ENCODE measurements at regions not wholly inside any gene's neighbourhood (a gene's known extent, or its start where the extent isn't known, plus 50 kb on each side); places are given as distances from the start of the nearest gene placed in this dataset.

- DNase-seq (ENCODE audit: insufficient read length, low spot score) (no peak), FAIRE-seq (no peak)
- no peak for TF ChIP-seq POLR2A (IDR thresholded peaks at IDR 0.05; ENCODE audit: low read depth, low read length)
These were observed 409.6 kb upstream of the PKN2 start for GRCh38 chr1:88274431-88274830.

- no peak for TF ChIP-seq POLR2A (IDR thresholded peaks at IDR 0.05; ENCODE audit: low read depth, low read length)
- FAIRE-seq = no peak
- DNase-seq (ENCODE audit: insufficient read length, low spot score) = no peak
These were observed 408.7 kb upstream of the PKN2 start for GRCh38 chr1:88275259-88275862.

GRCh38 chr1:88276163-88276562, 407.9 kb upstream of the PKN2 start:
- DNase-seq (ENCODE audit: insufficient read length, low spot score) = peak; percentile 1
- FAIRE-seq = no peak
- TF ChIP-seq POLR2A (IDR thresholded peaks at IDR 0.05; ENCODE audit: low read depth, low read length) = no peak

- FAIRE-seq (no peak), DNase-seq (ENCODE audit: insufficient read length, low spot score) (no peak)
- TF ChIP-seq POLR2A (IDR thresholded peaks at IDR 0.05; ENCODE audit: low read depth, low read length) = no peak
These were observed 400.0 kb upstream of the PKN2 start for GRCh38 chr1:88284066-88284465.

GRCh38 chr1:88284666-88285366, 399.3 kb upstream of the PKN2 start:
- no peak for TF ChIP-seq POLR2A (IDR thresholded peaks at IDR 0.05; ENCODE audit: low read depth, low read length)
- DNase-seq (ENCODE audit: insufficient read length, low spot score) = no peak

GRCh38 chr1:88286716-88287115, 397.4 kb upstream of the PKN2 start:
- no peak for DNase-seq (ENCODE audit: insufficient read length, low spot score)
- TF ChIP-seq POLR2A (IDR thresholded peaks at IDR 0.05; ENCODE audit: low read depth, low read length) = no peak
- FAIRE-seq = no peak

More at GRCh38 chr1:88284666-88285366, 399.3 kb upstream of the PKN2 start:
- FAIRE-seq = no peak

GRCh38 chr1:88288571-88288970, 395.5 kb upstream of the PKN2 start:
- DNase-seq (ENCODE audit: insufficient read length, low spot score) = no peak
- TF ChIP-seq POLR2A (IDR thresholded peaks at IDR 0.05; ENCODE audit: low read depth, low read length) = no peak
- no peak for FAIRE-seq

- DNase-seq (ENCODE audit: insufficient read length, low spot score) (no peak), FAIRE-seq (no peak)
- no peak for TF ChIP-seq POLR2A (IDR thresholded peaks at IDR 0.05; ENCODE audit: low read depth, low read length)
These were observed 394.5 kb upstream of the PKN2 start for GRCh38 chr1:88289401-88290102.

- no peak for TF ChIP-seq POLR2A (IDR thresholded peaks at IDR 0.05; ENCODE audit: low read depth, low read length)
- FAIRE-seq (no peak), DNase-seq (ENCODE audit: insufficient read length, low spot score) (no peak)
These were observed 392.3 kb upstream of the PKN2 start for GRCh38 chr1:88291611-88292354.

GRCh38 chr1:88293691-88294190, 390.3 kb upstream of the PKN2 start:
- no peak for TF ChIP-seq POLR2A (IDR thresholded peaks at IDR 0.05; ENCODE audit: low read depth, low read length)
- DNase-seq (ENCODE audit: insufficient read length, low spot score) (no peak), FAIRE-seq (no peak)

GRCh38 chr1:88296227-88296626, 387.8 kb upstream of the PKN2 start:
- no peak for FAIRE-seq
- DNase-seq (ENCODE audit: insufficient read length, low spot score) = no peak
- no peak for TF ChIP-seq POLR2A (IDR thresholded peaks at IDR 0.05; ENCODE audit: low read depth, low read length)

GRCh38 chr1:88296642-88297041, 387.4 kb upstream of the PKN2 start:
- TF ChIP-seq POLR2A (IDR thresholded peaks at IDR 0.05; ENCODE audit: low read depth, low read length) = no peak
- FAIRE-seq (no peak), DNase-seq (ENCODE audit: insufficient read length, low spot score) (no peak)

GRCh38 chr1:88298506-88298905, 385.6 kb upstream of the PKN2 start:
- DNase-seq (ENCODE audit: insufficient read length, low spot score) (no peak), FAIRE-seq (no peak)
- TF ChIP-seq POLR2A (IDR thresholded peaks at IDR 0.05; ENCODE audit: low read depth, low read length) = no peak

GRCh38 chr1:88300752-88301263, 383.3 kb upstream of the PKN2 start:
- TF ChIP-seq POLR2A (IDR thresholded peaks at IDR 0.05; ENCODE audit: low read depth, low read length) = no peak
- FAIRE-seq (no peak), DNase-seq (ENCODE audit: insufficient read length, low spot score) (no peak)
